ENCODE measurements at regions not wholly inside any gene's neighbourhood (a gene's known extent, or its start where the extent isn't known, plus 50 kb on each side); places are given as distances from the start of the nearest gene placed in this dataset.

DNA sequence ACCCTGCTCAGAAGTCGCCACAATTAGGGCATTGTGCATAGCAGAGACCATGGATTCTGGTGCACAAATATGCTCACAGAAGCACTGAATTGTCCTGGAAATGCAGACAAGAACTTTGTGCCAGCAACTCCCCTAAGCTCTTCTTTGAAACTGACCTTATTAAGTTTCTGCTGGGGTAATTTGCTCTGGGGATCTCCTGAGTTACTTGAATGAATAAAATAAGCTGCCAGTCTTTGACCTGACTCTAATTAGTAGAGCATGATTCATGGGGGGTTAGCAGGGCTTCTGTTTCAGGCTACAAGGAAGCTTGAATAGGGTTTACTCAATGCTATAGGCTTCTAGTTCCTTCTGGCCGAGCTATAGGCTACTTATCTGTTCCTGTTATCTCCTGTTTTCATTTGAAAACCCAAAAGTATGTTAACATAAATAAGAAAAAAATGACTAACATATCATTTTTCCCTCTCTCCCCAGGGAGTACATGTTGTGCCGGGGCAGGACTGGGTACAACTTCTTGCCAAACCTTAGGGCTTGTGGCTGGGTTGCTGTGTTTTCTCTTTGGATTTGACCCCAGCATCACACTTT lies 169.0 kb upstream of the TMEM229A start:
- TF ChIP-seq GATA3 (IDR thresholded peaks at IDR 0.05; ENCODE audit: low read depth, low read length) (no peak), GATA2 (IDR thresholded peaks at IDR 0.05; ENCODE audit: low read depth, low read length) (no peak)

DNA sequence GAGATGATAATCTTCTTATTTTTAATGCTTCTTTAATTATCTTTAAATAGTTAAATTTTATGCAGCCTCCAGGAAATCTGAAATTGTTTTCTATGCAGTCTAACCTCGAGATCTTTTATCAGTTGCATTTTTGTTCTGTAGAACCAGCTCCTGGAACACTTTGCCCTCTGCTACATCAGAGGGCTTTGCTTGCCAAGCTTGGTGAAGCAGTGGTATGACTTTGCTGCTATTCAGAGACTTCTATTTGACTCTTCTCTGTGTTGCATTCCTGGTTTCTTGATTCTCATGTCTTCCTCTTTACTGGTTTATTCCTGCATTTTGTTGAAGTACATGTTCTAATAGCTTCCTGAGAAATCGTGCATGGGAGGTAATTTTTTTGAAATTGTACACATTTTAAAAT lies 163.7 kb upstream of the TMEM229A start:
- no peak for TF ChIP-seq GATA3 (IDR thresholded peaks at IDR 0.05; ENCODE audit: low read depth, low read length)
- no peak for TF ChIP-seq GATA2 (IDR thresholded peaks at IDR 0.05; ENCODE audit: low read depth, low read length)

DNA sequence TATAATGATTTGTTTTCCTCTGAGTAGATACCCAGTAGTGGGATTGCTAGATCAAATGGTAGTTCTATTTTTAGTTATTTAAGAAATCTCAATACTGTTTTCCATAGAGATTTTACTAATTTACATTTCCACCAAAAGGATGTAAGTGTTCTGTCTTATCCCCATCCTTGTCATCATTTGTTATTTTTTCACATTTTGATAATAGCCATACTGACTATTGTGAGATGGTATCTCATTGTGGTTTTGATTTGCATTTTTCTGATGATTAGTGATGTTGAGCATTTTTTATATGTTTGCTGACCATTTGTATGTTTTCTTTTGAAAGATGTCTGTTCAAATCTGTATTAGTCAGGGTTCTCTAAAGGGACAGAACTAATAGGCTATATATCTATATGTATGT lies 160.0 kb upstream of the TMEM229A start:
- TF ChIP-seq GATA2 (IDR thresholded peaks at IDR 0.05; ENCODE audit: low read depth, low read length), result no peak
- no peak for TF ChIP-seq GATA3 (IDR thresholded peaks at IDR 0.05; ENCODE audit: low read depth, low read length)

DNA sequence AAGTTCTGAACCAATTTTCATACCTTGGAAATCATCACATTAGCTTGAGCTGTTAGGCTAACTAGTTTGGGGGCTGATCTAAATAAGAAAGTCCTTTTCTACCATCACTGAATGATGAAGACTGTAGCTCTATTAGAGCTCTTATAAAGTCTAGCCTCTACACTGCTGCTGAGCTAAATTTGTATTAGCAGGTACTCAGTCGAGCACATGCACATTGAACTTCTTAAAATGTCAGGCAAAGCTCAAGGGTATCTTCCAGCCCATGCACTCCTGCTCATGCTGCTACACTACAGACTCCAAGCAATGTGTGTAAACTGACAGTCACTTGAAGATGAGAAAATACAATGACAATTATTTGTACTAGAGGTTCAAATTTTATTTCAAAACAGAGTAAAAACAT lies 158.8 kb upstream of the TMEM229A start:
- no peak for TF ChIP-seq GATA3 (IDR thresholded peaks at IDR 0.05; ENCODE audit: low read depth, low read length)
- no peak for TF ChIP-seq GATA2 (IDR thresholded peaks at IDR 0.05; ENCODE audit: low read depth, low read length)

DNA sequence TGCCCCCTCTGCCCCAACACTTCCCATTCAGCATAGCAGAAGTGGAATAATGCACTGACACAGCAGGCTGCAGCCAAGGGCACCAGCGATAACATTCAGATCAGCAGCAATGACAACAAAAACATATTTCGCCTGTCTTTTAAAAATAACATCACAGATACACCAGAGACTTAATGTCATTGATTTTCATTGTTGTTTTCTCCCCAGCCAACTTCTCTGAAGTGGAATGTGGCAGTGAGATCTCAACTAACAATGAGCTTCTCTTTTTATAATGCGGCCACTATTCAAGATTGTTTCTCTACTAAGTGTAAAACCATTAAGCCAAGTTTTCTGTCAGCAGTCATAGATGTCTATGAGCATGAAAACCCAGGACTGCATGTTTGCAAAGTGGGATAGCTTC lies 158.2 kb upstream of the TMEM229A start:
- TF ChIP-seq GATA3 (IDR thresholded peaks at IDR 0.05; ENCODE audit: low read depth, low read length) (no peak), GATA2 (IDR thresholded peaks at IDR 0.05; ENCODE audit: low read depth, low read length) (no peak)

DNA sequence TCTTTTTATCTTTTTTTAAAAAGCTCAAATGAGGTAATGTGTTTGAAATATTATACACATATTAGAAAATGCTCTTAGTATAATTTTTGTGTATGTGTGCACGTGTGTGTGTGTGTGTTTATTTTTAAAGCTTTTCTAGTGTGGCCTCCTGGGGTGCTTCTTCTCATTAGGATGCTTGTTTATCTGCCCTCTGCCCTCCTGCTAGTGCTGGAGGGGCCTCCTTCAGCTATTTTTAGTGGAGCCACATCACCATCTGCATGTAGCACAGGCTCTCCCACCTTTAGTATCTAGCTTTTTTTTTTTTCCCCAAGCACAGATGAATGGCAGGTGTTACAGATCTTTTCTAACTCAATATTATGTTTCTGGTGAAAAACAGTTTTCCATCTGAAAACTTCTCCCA lies 155.7 kb upstream of the TMEM229A start:
- TF ChIP-seq GATA2 (IDR thresholded peaks at IDR 0.05; ENCODE audit: low read depth, low read length), result no peak
- no peak for TF ChIP-seq GATA3 (IDR thresholded peaks at IDR 0.05; ENCODE audit: low read depth, low read length)

DNA sequence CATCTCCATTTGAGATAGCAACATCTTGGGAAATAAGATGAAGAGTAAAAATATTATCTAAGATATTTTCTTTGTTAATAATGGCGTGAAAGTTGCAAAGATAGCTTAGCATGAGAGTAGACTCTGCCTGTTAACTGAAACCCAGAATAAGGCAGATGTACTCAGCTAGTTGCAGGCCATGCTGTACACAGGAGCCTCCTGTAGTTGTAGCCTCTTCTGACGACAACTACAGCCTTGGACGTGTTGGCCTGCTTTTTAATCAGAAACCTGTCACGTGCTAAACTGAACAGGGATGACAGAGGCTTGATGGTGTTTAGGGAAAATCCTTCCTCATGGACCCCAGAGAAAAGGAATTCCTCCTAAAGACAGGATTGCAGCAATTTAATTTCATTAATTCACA lies 155.1 kb upstream of the TMEM229A start:
- no peak for TF ChIP-seq GATA2 (IDR thresholded peaks at IDR 0.05; ENCODE audit: low read depth, low read length)
- TF ChIP-seq GATA3 (IDR thresholded peaks at IDR 0.05; ENCODE audit: low read depth, low read length), result no peak

DNA sequence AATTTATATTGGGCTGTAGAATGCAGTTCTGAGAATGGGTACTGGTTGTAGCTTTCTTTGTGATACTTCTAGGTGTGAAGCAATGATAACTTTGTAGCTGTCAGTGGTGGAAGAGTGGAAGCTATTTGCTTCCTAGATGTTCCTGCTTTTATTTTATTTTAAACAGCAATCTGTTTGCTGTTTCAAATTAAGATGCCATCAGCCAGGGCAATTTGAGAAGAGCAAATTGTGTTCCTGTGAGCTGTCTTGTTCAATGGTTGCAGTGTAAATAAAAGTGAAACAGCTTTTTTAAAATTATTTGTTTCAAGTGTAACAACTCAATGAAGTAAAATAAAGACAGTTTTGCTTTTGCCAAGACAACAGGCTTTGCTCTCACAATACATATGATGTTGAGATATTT lies 150.8 kb upstream of the TMEM229A start:
- peak; percentile 66 for TF ChIP-seq GATA3 (IDR thresholded peaks at IDR 0.05; ENCODE audit: low read depth, low read length)
- TF ChIP-seq GATA2 (IDR thresholded peaks at IDR 0.05; ENCODE audit: low read depth, low read length), result peak; percentile 31; the same call in 1 of the 2 replicates

DNA sequence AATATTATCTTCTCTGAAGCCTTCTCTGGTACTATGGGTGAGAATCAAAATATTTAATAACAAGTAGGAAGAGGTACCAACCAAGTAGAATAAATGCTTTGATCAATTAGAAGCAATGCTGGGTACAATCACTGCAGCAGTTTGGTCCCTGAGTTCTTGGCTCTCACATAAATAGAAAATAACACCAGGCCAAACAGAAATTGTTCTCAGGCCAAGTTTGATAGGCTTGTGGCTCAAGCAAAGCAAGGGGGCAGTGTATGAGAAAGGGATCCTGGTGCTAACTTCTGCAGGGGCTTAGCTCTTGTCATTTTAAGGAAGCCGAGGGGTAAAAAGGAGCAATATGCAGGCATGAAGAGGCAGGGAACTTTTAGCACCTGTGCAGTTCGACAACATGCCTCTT lies 146.8 kb upstream of the TMEM229A start:
- TF ChIP-seq GATA3 (IDR thresholded peaks at IDR 0.05; ENCODE audit: low read depth, low read length), result no peak
- no peak for TF ChIP-seq GATA2 (IDR thresholded peaks at IDR 0.05; ENCODE audit: low read depth, low read length)

DNA sequence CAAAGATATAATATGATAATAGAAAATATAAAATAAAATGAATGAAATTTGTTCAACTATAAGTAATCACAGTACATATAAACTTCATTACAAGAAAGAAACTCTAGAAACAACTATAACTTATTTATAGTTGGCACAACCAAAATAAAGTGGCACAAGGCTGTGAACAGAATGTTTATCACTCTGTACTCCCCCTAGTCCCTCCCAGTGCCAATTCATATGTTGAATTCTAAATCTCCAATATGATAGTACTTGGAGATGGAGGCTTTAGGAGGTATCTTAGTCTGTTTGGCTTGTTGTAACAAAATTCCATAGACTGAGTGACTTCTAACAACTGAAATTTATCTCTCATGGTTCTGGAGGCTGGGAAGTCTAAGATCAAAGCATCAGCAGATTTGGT lies 145.0 kb upstream of the TMEM229A start:
- TF ChIP-seq GATA3 (IDR thresholded peaks at IDR 0.05; ENCODE audit: low read depth, low read length), result no peak
- TF ChIP-seq GATA2 (IDR thresholded peaks at IDR 0.05; ENCODE audit: low read depth, low read length), result no peak

DNA sequence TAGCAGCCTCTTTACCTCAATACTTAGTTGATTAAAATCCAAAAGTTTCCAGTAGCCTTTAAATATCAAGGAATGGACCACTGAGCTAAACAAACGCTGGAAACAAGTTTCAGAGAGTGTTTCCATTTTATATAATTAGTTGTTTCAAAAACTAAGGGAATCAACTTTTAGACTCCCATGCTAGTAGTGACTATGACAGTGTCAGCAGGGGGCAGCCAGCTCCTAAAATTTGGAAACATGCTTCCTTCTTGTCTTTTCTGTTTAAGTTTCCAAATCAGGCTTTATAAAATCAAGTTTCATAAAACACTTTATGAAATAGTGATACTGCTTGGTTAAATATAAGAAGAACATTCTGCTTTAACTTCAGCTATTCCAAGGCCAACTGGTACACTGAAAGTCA lies 138.2 kb upstream of the TMEM229A start:
- TF ChIP-seq GATA3 (IDR thresholded peaks at IDR 0.05; ENCODE audit: low read depth, low read length), result no peak
- no peak for TF ChIP-seq GATA2 (IDR thresholded peaks at IDR 0.05; ENCODE audit: low read depth, low read length)

DNA sequence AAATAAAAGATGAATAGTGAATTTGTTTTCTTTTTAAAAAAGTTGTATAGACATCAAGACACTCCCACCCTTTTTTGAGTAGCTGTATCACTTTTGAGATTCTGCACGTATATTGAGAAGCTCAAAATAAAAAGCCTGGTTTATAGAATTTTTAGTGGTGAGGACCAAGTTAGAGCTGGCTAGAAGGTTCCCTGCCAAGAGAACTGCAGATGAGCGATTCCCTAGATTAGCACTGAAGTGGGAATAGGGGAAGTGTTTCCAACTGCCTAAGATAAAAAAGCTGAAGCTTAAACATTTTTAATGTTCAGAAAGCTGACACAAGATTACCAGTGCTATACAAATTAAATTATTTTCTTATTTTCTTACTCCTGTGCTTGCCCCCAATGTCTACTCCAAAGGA lies 135.7 kb upstream of the TMEM229A start:
- TF ChIP-seq GATA3 (IDR thresholded peaks at IDR 0.05; ENCODE audit: low read depth, low read length) (no peak), GATA2 (IDR thresholded peaks at IDR 0.05; ENCODE audit: low read depth, low read length) (no peak)

DNA sequence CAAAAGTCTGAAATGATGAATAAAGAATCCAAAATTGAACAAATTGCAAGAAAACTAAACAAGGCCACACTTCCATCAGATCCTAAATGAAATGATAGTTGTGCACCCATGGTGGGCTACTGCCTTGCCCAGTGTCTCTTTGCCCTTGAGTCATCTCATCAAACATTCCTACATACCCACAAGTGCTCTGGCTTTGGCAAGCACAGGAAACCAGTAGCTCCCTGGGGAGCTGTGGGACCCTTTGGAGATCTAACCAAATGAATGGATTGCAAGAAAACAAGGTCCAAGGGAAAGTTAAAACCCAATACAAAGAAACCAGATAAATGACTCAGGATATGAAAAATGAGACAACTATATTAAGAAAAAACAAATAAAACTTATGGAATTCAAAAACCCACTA lies 129.8 kb upstream of the TMEM229A start:
- no peak for TF ChIP-seq GATA2 (IDR thresholded peaks at IDR 0.05; ENCODE audit: low read depth, low read length)
- TF ChIP-seq GATA3 (IDR thresholded peaks at IDR 0.05; ENCODE audit: low read depth, low read length), result no peak

DNA sequence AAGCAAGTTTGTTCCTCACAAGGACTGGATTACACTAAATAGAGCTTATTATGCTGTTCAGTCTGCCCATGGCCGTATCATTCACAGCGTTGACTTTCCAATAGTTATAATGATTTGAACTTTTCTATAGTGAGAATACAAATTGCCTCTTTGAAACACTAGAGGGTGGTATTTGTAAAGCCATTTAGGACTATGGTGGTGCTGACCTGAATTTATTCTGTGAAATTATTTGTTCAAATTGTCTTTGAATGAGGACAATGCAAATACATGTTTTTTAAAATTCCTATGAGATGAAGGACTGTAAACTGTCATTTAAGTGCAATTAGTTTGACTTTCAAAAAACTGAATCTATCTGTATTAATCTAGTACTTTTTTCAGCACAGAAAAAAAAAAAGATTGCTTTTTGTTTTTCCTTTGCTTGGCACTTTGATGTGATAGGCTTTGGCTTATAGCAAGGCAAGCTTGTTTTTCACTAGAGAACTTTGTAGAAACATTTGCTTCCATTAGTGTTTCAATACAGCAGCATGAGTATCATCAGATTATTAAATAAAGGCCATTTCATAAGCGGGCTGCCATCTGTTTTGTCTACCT lies 122.7 kb upstream of the TMEM229A start:
- TF ChIP-seq GATA2 (IDR thresholded peaks at IDR 0.05; ENCODE audit: low read depth, low read length) (no peak), GATA3 (IDR thresholded peaks at IDR 0.05; ENCODE audit: low read depth, low read length) (no peak)

DNA sequence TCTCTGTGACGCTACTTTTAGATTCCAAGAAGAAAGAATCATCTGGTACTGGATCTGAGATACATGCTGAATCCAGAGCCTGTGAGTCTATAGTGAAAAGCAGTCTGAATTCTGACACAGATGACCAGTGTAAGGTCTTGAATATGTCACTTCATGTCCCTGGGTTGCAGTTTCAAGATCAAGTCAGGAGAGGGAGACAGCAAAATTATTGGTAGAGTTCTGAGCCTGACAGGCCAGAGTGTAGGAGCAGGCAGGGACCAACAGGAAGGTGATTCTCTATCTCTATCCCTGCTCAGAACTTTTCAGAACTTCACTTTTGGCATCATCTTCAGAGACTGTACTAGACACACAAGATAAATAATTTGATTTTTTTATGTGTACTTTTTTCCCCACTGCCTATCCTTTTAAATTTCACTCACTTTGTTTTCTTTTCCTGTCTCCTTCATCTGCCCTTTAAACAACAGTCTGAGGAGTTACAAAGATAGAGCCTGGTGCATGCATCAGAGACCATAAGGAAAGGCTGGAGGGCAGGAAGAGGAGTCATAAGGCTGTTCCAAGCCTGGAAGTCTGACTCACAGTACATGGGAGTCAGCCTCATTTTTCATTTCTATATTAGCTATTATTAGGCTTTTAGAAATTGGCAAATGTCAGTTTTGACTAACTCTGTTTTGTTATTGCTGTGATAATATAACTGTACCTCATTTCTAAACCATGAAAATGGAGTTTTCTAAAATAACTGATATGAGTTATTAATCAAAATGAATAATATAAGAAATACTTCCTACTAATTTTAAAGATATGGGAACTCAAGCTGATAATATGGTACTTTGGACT lies 120.2 kb upstream of the TMEM229A start:
- TF ChIP-seq GATA2 (IDR thresholded peaks at IDR 0.05; ENCODE audit: low read depth, low read length), result no peak
- no peak for TF ChIP-seq GATA3 (IDR thresholded peaks at IDR 0.05; ENCODE audit: low read depth, low read length)

Data from SH-SY5Y (cell line).